Pancreas (tissue), 10 donors: ENCODE measurements at regions not wholly inside any gene's neighbourhood (a gene's known extent, or its start where the extent isn't known, plus 50 kb on each side); places are given as distances from the start of the nearest gene placed in this dataset.
A peak's percentile ranks its signal among the peaks of the same experiment; 100 is the strongest.

ENCODE experiments used
- ATAC-seq, 4 donors: fragments of 200-7000 bp; cut with Tn5 transposase; one replicate each; pipeline versions ENCODE4 v1.8.0 to v1.9.1; 2020; ENCODE audit warnings: mild to moderate bottlenecking in 4 of 4, moderate library complexity in 4 of 4
- DNase-seq, 6 donors: peaks; one replicate each; pipeline ENCODE4 v3.0.0-alpha.2; 2020
- FAIRE-seq: peaks from 2 replicates; lab custom pipeline; 2012; peaks lifted over from hg19 to GRCh38; lab: Jason Lieb, UNC
- H3K27ac ChIP-seq, 4 donors: fragments of 200-600 bp; sonication (generic); 1 replicate in 3 of 4; 2 replicates in 1 of 4; pipeline versions ENCODE4 v1.5.0 to v1.8.0; 2020
- H3K27me3 ChIP-seq, 4 donors: fragments of 200-600 bp; one replicate each; pipeline ENCODE4 v1.8.0; 2021
- H3K36me3 ChIP-seq, 3 donors: fragments of 200-600 bp; sonication (generic) in 1 of 3; one replicate each; pipeline versions ENCODE4 v1.5.0 to v1.8.0; 2020 to 2021
- H3K4me1 ChIP-seq, 3 donors: fragments of 200-600 bp; one replicate each; pipeline ENCODE4 v1.8.0; 2021
- H3K4me3 ChIP-seq, 4 donors: fragments of 200-600 bp; sonication (generic) in 2 of 4; one replicate each; pipeline versions ENCODE4 v1.5.0 to v1.8.0; 2020 to 2021
- H3K9me3 ChIP-seq, 4 donors: fragments of 200-600 bp; one replicate each; pipeline ENCODE4 v1.8.0; 2021
- CTCF ChIP-seq, 4 donors: fragments of 200-600 bp; sonication (generic) in 3 of 4; IDR thresholded peaks; one replicate each; pipeline versions ENCODE4 v1.5.0 to v1.8.0; 2021; ENCODE audit warnings: antibody characterized with exemption in 4 of 4
- WGBS, 2 donors: extraction: QIAGEN DNeasy Blood & Tissue Kit; methylation state at CpG; one replicate each; pipeline ENCODE4 v1.1.7; 2013; 5-methylcytosine and 5-hydroxymethylcytosine counted together
- intact Hi-C, 3 donors: fragments of 100-400 bp; cut with DNase I; formaldehyde crosslinking; loops; one replicate each; pipeline versions ENCODE4 v1.11.1 to v1.14.2; 2022
- donor health status: healthy with polysubstance abuse.
- donor health status: DM: no; HTN: no; CAD: no; lungs with moderate emphysema.
- donor health status: DM: no; HTN: no; CAD: no.
- donor health status: control.
- donor health status: control.
- donor health status: Bipolar disorder and iron deficiency.
- donor health status: DM: yes; HTN: yes; CAD: no.
- donor health status: DM: no; HTN: no; CAD: no.
- donor health status: DM: no; HTN: no; CAD: no.
- donor health status: DM: yes; HTN: yes; CAD: no.

GRCh38 chrX:120768681-120769080 lies 107.0 kb downstream of the CT47B1 start:
- H3K9me3 ChIP-seq: no peaks in the 10 kb centered on the region
- 47 to 50% methylated on average over 2 of the region's 2 CpGs for WGBS, 2 donors
- H3K27me3 ChIP-seq: peaks cover 0 to 5% (median 0%) of the 10 kb centered on the region in 4 donors
- H3K4me1 ChIP-seq: no peaks in the 10 kb centered on the region
- FAIRE-seq: no peak
- no peaks in the 10 kb centered on the region for H3K36me3 ChIP-seq
- intact Hi-C loops: no loop called here
- H3K4me3 ChIP-seq: no peak overlapping the region
- no peak for ATAC-seq
- no peak for DNase-seq
- H3K27ac ChIP-seq: no peak overlapping the region
- no peak for TF ChIP-seq CTCF (IDR thresholded peaks at IDR 0.05)

- Histone ChIP-seq H3K4me1 (no peaks in the 10 kb centered on the region), H3K27me3 (peaks cover 0 to 5% (median 0%) of the 10 kb centered on the region in 4 donors), H3K9me3 (no peaks in the 10 kb centered on the region), H3K36me3 (no peaks in the 10 kb centered on the region), H3K4me3 (no peak overlapping the region), H3K27ac (no peak overlapping the region)
- TF ChIP-seq CTCF (IDR thresholded peaks at IDR 0.05): no peak
- no peak for FAIRE-seq
- DNase-seq: no peak
- WGBS, 2 donors: 48 to 53% methylated on average over 1 of the region's 1 CpG
- ATAC-seq: no peak
- intact Hi-C loops: no loop called here
Measured at GRCh38 chrX:120768254-120768653, 107.4 kb downstream of the CT47B1 start.

- Histone ChIP-seq H3K4me1 (no peaks in the 10 kb centered on the region), H3K9me3 (no peaks in the 10 kb centered on the region), H3K27ac (no peak overlapping the region), H3K36me3 (no peaks in the 10 kb centered on the region), H3K4me3 (no peak overlapping the region), H3K27me3 (peaks cover 0 to 5% (median 0%) of the 10 kb centered on the region in 4 donors)
- WGBS, 2 donors: 54 to 60% methylated on average over 2 of the region's 2 CpGs
- DNase-seq: no peak
- intact Hi-C loops: no loop called here
- no peak for ATAC-seq
- FAIRE-seq: no peak
- TF ChIP-seq CTCF (IDR thresholded peaks at IDR 0.05): no peak
Measured at GRCh38 chrX:120763269-120763668, 112.4 kb downstream of the CT47B1 start.

GRCh38 chrX:120761810-120762209 lies 113.9 kb downstream of the CT47B1 start:
- H3K4me1 ChIP-seq: no peaks in the 10 kb centered on the region
- FAIRE-seq (no peak), DNase-seq (no peak), ATAC-seq (peak in 1 of 4 donors; percentile 19)
- H3K4me3 ChIP-seq: no peak overlapping the region
- TF ChIP-seq CTCF (IDR thresholded peaks at IDR 0.05): no peak
- H3K27ac ChIP-seq: no peak overlapping the region
- intact Hi-C loops: no loop called here
- peaks cover 0 to 5% (median 0%) of the 10 kb centered on the region in 4 donors for H3K27me3 ChIP-seq
- 32 to 59% methylated on average over 4 of the region's 4 CpGs for whole genome bisulfite sequencing, 2 donors
- no peaks in the 10 kb centered on the region for H3K9me3 ChIP-seq
- H3K36me3 ChIP-seq: no peaks in the 10 kb centered on the region

GRCh38 chrX:120759685-120760084 lies 116.0 kb downstream of the CT47B1 start:
- Histone ChIP-seq H3K9me3 (no peaks in the 10 kb centered on the region), H3K27me3 (peaks cover 0 to 2% (median 0%) of the 10 kb centered on the region in 4 donors), H3K4me3 (no peak overlapping the region), H3K27ac (no peak overlapping the region), H3K36me3 (no peaks in the 10 kb centered on the region), H3K4me1 (no peaks in the 10 kb centered on the region)
- WGBS, 2 donors: 71 to 100% methylated on average over 1 of the region's 1 CpG
- no peak for FAIRE-seq
- intact Hi-C loops: no loop called here
- TF ChIP-seq CTCF (IDR thresholded peaks at IDR 0.05): no peak
- no peak for DNase-seq
- no peak for ATAC-seq
